SU-DHL-6 (cell line): ENCODE measurements at regions not wholly inside any gene's neighbourhood (a gene's known extent, or its start where the extent isn't known, plus 50 kb on each side); places are given as distances from the start of the nearest gene placed in this dataset.
"Not testable (repeated sequence)": the region's sequence is repeated elsewhere in the genome, so short reads cannot be mapped to it uniquely, and the experiment has no call there.

Source experiments
- H2AFZ ChIP-seq: fragments of 200-600 bp; sonication (generic); 2 replicates; pipeline ENCODE4 v1.6.1; 2014; ENCODE audit warnings: low read depth, mild to moderate bottlenecking, moderate library complexity, mixed read lengths, antibody characterized with exemption, low read length; ENCODE audit not compliant: severe bottlenecking
- H3F3A ChIP-seq: fragments of 200-600 bp; shearing (Covaris generic); 2 replicates; pipeline ENCODE4 v1.6.0; 2016; ENCODE audit warnings: antibody characterized with exemption, mild to moderate bottlenecking; ENCODE audit not compliant: insufficient read depth
- H3K27ac ChIP-seq: fragments of 200-600 bp; sonication (generic); 2 replicates; pipeline ENCODE4 v1.5.1; 2016; ENCODE audit warnings: low read depth, mild to moderate bottlenecking, low read length, moderate library complexity, mixed read lengths
- H3K27me3 ChIP-seq: fragments of 200-600 bp; sonication (generic), shearing (Covaris generic); 2 replicates; pipeline ENCODE4 v1.6.0; 2014; ENCODE audit warnings: mild to moderate bottlenecking, low read length
- H3K36me3 ChIP-seq: fragments of 200-600 bp; sonication (generic); 2 replicates; pipeline ENCODE4 v1.6.1; 2014; ENCODE audit warnings: mild to moderate bottlenecking, low read length, mixed read lengths
- H3K4me2 ChIP-seq: fragments of 300-600, 200-600 bp; shearing (Covaris generic), sonication (generic); 2 replicates; pipeline ENCODE4 v1.6.0; 2014; ENCODE audit warnings: low read length, low read depth, mild to moderate bottlenecking; ENCODE audit not compliant: poor library complexity, severe bottlenecking
- H3K4me3 ChIP-seq: fragments of 200-600 bp; sonication (generic); 2 replicates; pipeline ENCODE4 v1.5.1; 2014; ENCODE audit warnings: antibody characterized with exemption, low read length, mild to moderate bottlenecking, mixed read lengths; ENCODE audit not compliant: insufficient read depth, poor library complexity, severe bottlenecking
- H3K79me2 ChIP-seq: fragments of 200-600 bp; sonication (generic); 2 replicates; pipeline ENCODE4 v1.6.1; 2014; ENCODE audit warnings: mild to moderate bottlenecking, low read length, moderate library complexity; ENCODE audit not compliant: insufficient read depth
- H3K9ac ChIP-seq: fragments of 200-600 bp; sonication (generic); 2 replicates; pipeline ENCODE4 v1.7.0; 2014; ENCODE audit warnings: mild to moderate bottlenecking, low read length
- H3K9me2 ChIP-seq: fragments of 200-600 bp; sonication (generic); replicated peaks from 2 replicates; pipeline ENCODE4 v1.6.1; 2014; ENCODE audit warnings: low read length; ENCODE audit not compliant: insufficient read depth
- H3K9me3 ChIP-seq: fragments of 200-600 bp; sonication (generic); 2 replicates; pipeline ENCODE4 v1.6.1; 2014; ENCODE audit warnings: low read length, mixed read lengths; ENCODE audit not compliant: insufficient read depth
- H4K20me1 ChIP-seq: fragments of 200-600 bp; sonication (generic); 2 replicates; pipeline ENCODE4 v1.6.1; 2014; ENCODE audit warnings: low read depth, mild to moderate bottlenecking, antibody characterized with exemption, low read length, moderate library complexity, mixed read lengths
- EZH2phosphoT487 ChIP-seq: fragments of 200-600 bp; sonication (generic), shearing (Covaris generic); conservative IDR thresholded peaks from 2 replicates; pipeline ENCODE4 v1.6.1; 2018; ENCODE audit warnings: mild to moderate bottlenecking, antibody characterized with exemption, low read length, moderate library complexity, mixed read lengths
- TF ChIP-seq, protein P1 (sequence below): fragments of 200-600 bp; sonication (generic); IDR thresholded peaks from one replicate; pipeline ENCODE4 v1.5.1; 2017; ENCODE audit warnings: antibody characterized with exemption, mild to moderate bottlenecking, low read length, moderate library complexity; ENCODE audit not compliant: insufficient read depth, poor library complexity, severe bottlenecking

DNA sequence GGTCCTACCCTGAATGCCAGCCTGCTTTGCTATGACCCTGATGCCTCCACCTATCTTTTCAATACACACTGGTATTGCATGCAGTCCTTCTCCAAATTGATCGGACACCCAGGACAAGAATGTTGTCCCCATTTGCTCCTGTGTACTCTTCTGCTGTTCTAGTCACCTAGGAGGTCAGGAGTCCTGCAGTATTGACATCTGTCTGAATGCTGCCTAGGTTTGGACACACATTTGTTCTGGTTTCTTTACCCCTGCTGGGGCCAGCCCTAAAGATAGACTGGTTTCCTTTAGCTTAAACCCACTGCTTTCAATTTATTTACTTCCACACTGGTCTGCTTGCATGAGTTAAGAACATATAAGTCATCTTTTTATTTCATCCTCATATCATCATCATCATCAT is 167.0 kb upstream of the CCN2 start:
- Histone ChIP-seq H3K4me2 (no peak overlapping the region), H4K20me1 (no peaks in the 10 kb centered on the region), H3F3A (no peaks in the 10 kb centered on the region), H3K4me3 (no peak overlapping the region), H3K9me3 (no peaks in the 10 kb centered on the region), H3K27ac (no peak overlapping the region), H3K27me3 (0 out of 2 replicates have a peak, but pooled peaks cover 4% of the 10 kb centered on the region), H3K9ac (no peak overlapping the region), H3K9me2 (no peaks in the 10 kb centered on the region), H3K79me2 (no peaks in the 10 kb centered on the region), H3K36me3 (no peaks in the 10 kb centered on the region), H2AFZ (no peak overlapping the region)
- no peak for TF ChIP-seq EZH2phosphoT487
- TF ChIP-seq, protein P1, sequence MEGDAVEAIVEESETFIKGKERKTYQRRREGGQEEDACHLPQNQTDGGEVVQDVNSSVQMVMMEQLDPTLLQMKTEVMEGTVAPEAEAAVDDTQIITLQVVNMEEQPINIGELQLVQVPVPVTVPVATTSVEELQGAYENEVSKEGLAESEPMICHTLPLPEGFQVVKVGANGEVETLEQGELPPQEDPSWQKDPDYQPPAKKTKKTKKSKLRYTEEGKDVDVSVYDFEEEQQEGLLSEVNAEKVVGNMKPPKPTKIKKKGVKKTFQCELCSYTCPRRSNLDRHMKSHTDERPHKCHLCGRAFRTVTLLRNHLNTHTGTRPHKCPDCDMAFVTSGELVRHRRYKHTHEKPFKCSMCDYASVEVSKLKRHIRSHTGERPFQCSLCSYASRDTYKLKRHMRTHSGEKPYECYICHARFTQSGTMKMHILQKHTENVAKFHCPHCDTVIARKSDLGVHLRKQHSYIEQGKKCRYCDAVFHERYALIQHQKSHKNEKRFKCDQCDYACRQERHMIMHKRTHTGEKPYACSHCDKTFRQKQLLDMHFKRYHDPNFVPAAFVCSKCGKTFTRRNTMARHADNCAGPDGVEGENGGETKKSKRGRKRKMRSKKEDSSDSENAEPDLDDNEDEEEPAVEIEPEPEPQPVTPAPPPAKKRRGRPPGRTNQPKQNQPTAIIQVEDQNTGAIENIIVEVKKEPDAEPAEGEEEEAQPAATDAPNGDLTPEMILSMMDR = no peak

DNA sequence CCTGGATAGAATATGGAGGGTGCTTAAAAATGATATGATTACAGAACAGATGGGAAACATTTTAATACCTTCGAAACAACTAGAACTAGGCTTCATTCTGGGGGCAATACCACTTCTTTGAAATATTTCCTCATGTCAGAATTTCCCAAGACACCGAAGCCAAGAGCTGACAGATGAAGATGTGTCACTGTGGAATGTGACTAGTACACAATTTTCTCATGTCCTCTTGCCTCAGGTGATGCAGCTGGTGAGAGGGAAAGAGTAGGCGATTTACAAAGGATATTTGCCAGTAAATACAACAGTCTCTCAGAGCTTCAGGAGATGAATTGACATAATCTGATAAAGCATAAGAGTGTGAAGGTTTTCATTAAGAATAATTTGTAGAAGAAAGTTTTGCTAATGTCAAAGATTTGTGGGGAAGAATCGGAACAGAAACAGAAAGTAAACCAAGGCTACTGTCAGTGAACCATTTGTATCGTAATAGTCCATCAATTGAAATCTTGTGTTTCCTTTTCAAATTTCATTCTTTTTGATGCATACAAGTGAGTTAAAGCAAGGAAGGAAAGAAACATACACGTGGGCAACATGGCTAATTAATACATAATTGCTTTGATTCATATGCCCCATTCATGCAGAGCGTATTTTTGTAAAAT is 164.7 kb upstream of the CCN2 start:
- H3K27ac ChIP-seq = no peak overlapping the region
- H3K27me3 ChIP-seq = 0 out of 2 replicates have a peak, but pooled peaks cover 4% of the 10 kb centered on the region
- TF ChIP-seq, protein P1 = no peak
- no peak for TF ChIP-seq EZH2phosphoT487
- no peaks in the 10 kb centered on the region for H3K9me2 ChIP-seq
- no peaks in the 10 kb centered on the region for H3K9me3 ChIP-seq
- H3K79me2 ChIP-seq = no peaks in the 10 kb centered on the region
- H4K20me1 ChIP-seq = no peaks in the 10 kb centered on the region
- H2AFZ ChIP-seq = no peak overlapping the region
- H3F3A ChIP-seq = no peaks in the 10 kb centered on the region
- no peak overlapping the region for H3K9ac ChIP-seq
- H3K4me3 ChIP-seq = no peak overlapping the region
- H3K4me2 ChIP-seq = peak overlapping the region; percentile 37
- no peaks in the 10 kb centered on the region for H3K36me3 ChIP-seq

DNA sequence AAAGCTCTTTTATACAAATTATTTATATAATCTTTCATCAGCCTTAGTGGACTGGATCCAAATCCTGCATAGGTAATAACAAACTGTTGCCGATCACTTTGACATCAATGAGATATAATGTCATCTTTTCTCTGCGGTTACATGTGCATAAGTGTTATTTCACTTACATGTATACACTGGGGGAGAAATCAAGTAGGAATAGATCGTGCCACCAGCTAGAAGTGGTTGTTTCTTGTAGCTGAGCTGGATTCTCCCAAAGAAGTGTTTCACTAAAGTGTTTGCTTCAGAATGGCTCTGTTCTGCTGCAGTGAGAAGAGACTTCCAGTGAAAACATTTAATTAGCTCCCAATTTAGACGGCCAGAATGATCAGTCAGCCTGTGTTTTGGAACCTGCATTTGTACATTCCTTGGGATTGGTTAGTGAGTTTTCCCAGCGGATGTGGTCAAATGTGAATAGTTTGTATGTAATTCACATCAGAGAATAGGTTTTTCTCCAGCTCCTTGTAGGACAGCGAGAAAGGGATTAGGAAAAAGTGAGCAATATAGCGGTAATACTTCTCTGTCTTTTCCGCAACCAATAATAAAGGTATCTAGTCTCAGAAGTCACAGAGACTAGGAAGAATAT is 163.1 kb upstream of the CCN2 start:
- Histone ChIP-seq H3K9ac (no peak overlapping the region), H3K4me3 (no peak overlapping the region)
- TF ChIP-seq, protein P1 = no peak
- TF ChIP-seq EZH2phosphoT487 = no peak

DNA sequence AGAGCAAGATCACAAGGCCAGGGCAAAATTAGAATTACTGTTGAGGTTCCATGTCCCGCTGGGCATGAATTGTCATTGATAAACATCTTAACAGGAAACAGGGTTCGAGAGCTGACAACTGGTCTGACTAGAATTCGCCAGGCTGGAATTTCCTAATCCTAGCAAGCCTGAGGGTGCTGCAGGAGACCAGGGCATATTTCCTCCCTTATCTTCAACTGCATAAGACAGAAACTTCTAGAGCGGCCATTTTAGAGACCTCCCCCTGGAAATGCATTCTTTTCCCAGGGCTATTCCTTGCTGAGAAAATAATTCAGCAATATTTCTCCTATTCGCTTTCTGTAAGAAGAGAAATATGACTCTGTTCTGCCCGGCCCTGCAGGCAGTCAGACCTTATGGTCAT is 158.6 kb upstream of the CCN2 start:
- not testable (repeated sequence) for H3F3A ChIP-seq, H3K9me2 ChIP-seq, H2AFZ ChIP-seq, H4K20me1 ChIP-seq, H3K4me3 ChIP-seq, H3K4me2 ChIP-seq, H3K36me3 ChIP-seq, H3K27ac ChIP-seq, H3K27me3 ChIP-seq, H3K9ac ChIP-seq, H3K9me3 ChIP-seq, H3K79me2 ChIP-seq

More for the DNA sequence above, 163.1 kb upstream of the CCN2 start:
- Histone ChIP-seq H3K27ac (no peak overlapping the region), H3K36me3 (no peaks in the 10 kb centered on the region), H3K9me2 (no peaks in the 10 kb centered on the region), H3K79me2 (no peaks in the 10 kb centered on the region), H3K4me2 (no peak overlapping the region), H3K27me3 (0 out of 2 replicates have a peak, but pooled peaks cover 4% of the 10 kb centered on the region), H3F3A (no peaks in the 10 kb centered on the region), H3K9me3 (no peaks in the 10 kb centered on the region), H4K20me1 (no peaks in the 10 kb centered on the region), H2AFZ (no peak overlapping the region)
